NT2/D1 (cell line): ENCODE measurements at regions not wholly inside any gene's neighbourhood (a gene's known extent, or its start where the extent isn't known, plus 50 kb on each side); places are given as distances from the start of the nearest gene placed in this dataset.
"Not testable (repeated sequence)": the region's sequence is repeated elsewhere in the genome, so short reads cannot be mapped to it uniquely, and the experiment has no call there.

ENCODE experiments used
- DNase-seq: peaks from one replicate; pipeline ENCODE4 v3.0.0-alpha.2; 2011; ENCODE audit warnings: low read depth, low spot score
- H3K27me3 ChIP-seq: 2 replicates; pipeline ENCODE4 v1.6.0; 2011; ENCODE audit warnings: mild to moderate bottlenecking; ENCODE audit not compliant: insufficient read length, insufficient read depth
- H3K36me3 ChIP-seq: 2 replicates; pipeline ENCODE4 v1.6.1; 2011; ENCODE audit warnings: mild to moderate bottlenecking, low read length, mixed read lengths; ENCODE audit not compliant: insufficient read depth, insufficient read length
- H3K4me1 ChIP-seq: 2 replicates; pipeline ENCODE4 v1.5.1; 2011; ENCODE audit not compliant: insufficient read depth, insufficient read length
- H3K4me3 ChIP-seq: 2 replicates; pipeline ENCODE4 v1.5.1; 2011; ENCODE audit warnings: low read depth; ENCODE audit not compliant: insufficient read length
- H3K9ac ChIP-seq: 2 replicates; pipeline ENCODE4 v1.6.0; 2011; ENCODE audit warnings: low read depth; ENCODE audit not compliant: insufficient read length
- H3K9me3 ChIP-seq: 2 replicates; pipeline ENCODE4 v1.5.1; 2011; ENCODE audit warnings: mild to moderate bottlenecking, low read length; ENCODE audit not compliant: insufficient read depth
- SUZ12 ChIP-seq: IDR thresholded peaks from 2 replicates; pipeline ENCODE4 v1.6.1; 2011; ENCODE audit not compliant: insufficient read length, insufficient read depth; ENCODE audit errors: extremely low read depth
- YY1 ChIP-seq: IDR thresholded peaks from 2 replicates; pipeline ENCODE4 v1.6.1; 2011; ENCODE audit not compliant: insufficient read length, insufficient read depth
- ZNF274 ChIP-seq: IDR thresholded peaks from 2 replicates; pipeline ENCODE4 v1.6.1; 2011; ENCODE audit warnings: mild to moderate bottlenecking, low read depth, low read length

GRCh38 chr7:119900996-119901672 lies 371.8 kb upstream of the KCND2 start:
- Histone ChIP-seq H3K36me3 (no peaks in the 10 kb centered on the region), H3K4me1 (no peaks in the 10 kb centered on the region), H3K4me3 (no peak overlapping the region), H3K27me3 (no peaks in the 10 kb centered on the region), H3K9ac (no peak overlapping the region), H3K9me3 (no peaks in the 10 kb centered on the region)
- no peak for DNase-seq
- TF ChIP-seq SUZ12 (no peak), ZNF274 (no peak), YY1 (no peak)

GRCh38 chr7:119903085-119903484 lies 369.9 kb upstream of the KCND2 start:
- no peaks in the 10 kb centered on the region for H3K27me3 ChIP-seq
- no peak for TF ChIP-seq YY1
- no peak for TF ChIP-seq ZNF274
- TF ChIP-seq SUZ12, result no peak
- H3K4me1 ChIP-seq, result no peaks in the 10 kb centered on the region
- H3K9me3 ChIP-seq, result no peaks in the 10 kb centered on the region
- no peak for DNase-seq
- no peaks in the 10 kb centered on the region for H3K36me3 ChIP-seq
- H3K4me3 ChIP-seq, result no peak overlapping the region
- H3K9ac ChIP-seq, result no peak overlapping the region

GRCh38 chr7:119905495-119905894 lies 367.5 kb upstream of the KCND2 start:
- Histone ChIP-seq H3K9ac (no peak overlapping the region), H3K27me3 (no peaks in the 10 kb centered on the region), H3K36me3 (no peaks in the 10 kb centered on the region), H3K4me3 (no peak overlapping the region), H3K9me3 (no peaks in the 10 kb centered on the region), H3K4me1 (no peaks in the 10 kb centered on the region)
- TF ChIP-seq ZNF274 (no peak), SUZ12 (no peak), YY1 (no peak)
- no peak for DNase-seq

- no peak for TF ChIP-seq YY1
- TF ChIP-seq SUZ12, result no peak
- TF ChIP-seq ZNF274, result no peak
Measured at GRCh38 chr7:119908948-119909347, 364.0 kb upstream of the KCND2 start.

GRCh38 chr7:119914119-119914518 lies 358.9 kb upstream of the KCND2 start:
- DNase-seq, result not testable (repeated sequence)

More at GRCh38 chr7:119908948-119909347, 364.0 kb upstream of the KCND2 start:
- Histone ChIP-seq H3K4me1 (no peaks in the 10 kb centered on the region), H3K27me3 (no peaks in the 10 kb centered on the region), H3K9me3 (no peaks in the 10 kb centered on the region), H3K9ac (no peak overlapping the region), H3K4me3 (no peak overlapping the region), H3K36me3 (no peaks in the 10 kb centered on the region)
- no peak for DNase-seq

GRCh38 chr7:119916501-119916900 lies 356.5 kb upstream of the KCND2 start:
- Histone ChIP-seq H3K9ac (no peak overlapping the region), H3K9me3 (no peaks in the 10 kb centered on the region), H3K27me3 (no peaks in the 10 kb centered on the region), H3K36me3 (no peaks in the 10 kb centered on the region), H3K4me3 (no peak overlapping the region), H3K4me1 (no peaks in the 10 kb centered on the region)
- no peak for DNase-seq
- TF ChIP-seq ZNF274, result no peak
- TF ChIP-seq YY1, result no peak
- TF ChIP-seq SUZ12, result no peak

More at GRCh38 chr7:119914119-119914518, 358.9 kb upstream of the KCND2 start:
- H3K4me3 ChIP-seq, H3K27me3 ChIP-seq, H3K36me3 ChIP-seq, H3K4me1 ChIP-seq, H3K9ac ChIP-seq, H3K9me3 ChIP-seq: not testable (repeated sequence)

- DNase-seq, result no peak
- no peak for TF ChIP-seq ZNF274
- TF ChIP-seq SUZ12, result no peak
- TF ChIP-seq YY1, result no peak
- Histone ChIP-seq H3K4me3 (no peak overlapping the region), H3K4me1 (no peaks in the 10 kb centered on the region), H3K27me3 (no peaks in the 10 kb centered on the region), H3K9me3 (no peaks in the 10 kb centered on the region), H3K9ac (no peak overlapping the region), H3K36me3 (no peaks in the 10 kb centered on the region)
Measured at GRCh38 chr7:119918185-119918584, 354.8 kb upstream of the KCND2 start.

GRCh38 chr7:119919986-119920385 lies 353.0 kb upstream of the KCND2 start:
- no peak for DNase-seq
- Histone ChIP-seq H3K9me3 (no peaks in the 10 kb centered on the region), H3K4me1 (no peaks in the 10 kb centered on the region), H3K4me3 (no peak overlapping the region), H3K9ac (no peak overlapping the region), H3K36me3 (no peaks in the 10 kb centered on the region), H3K27me3 (no peaks in the 10 kb centered on the region)
- TF ChIP-seq ZNF274 (no peak), SUZ12 (no peak), YY1 (no peak)
